Stimulated activated CD4-positive, alpha-beta T cell treated with anti-CD3 and anti-CD28 coated beads, Interleukin-15, amount 100 ng/mL, for 48 hours (primary cell): ENCODE measurements at regions not wholly inside any gene's neighbourhood (a gene's known extent, or its start where the extent isn't known, plus 50 kb on each side); places are given as distances from the start of the nearest gene placed in this dataset.

ENCODE experiments used
- DNase-seq, 2 donors: peaks; one replicate each; pipeline ENCODE4 v3.0.0-alpha.2; 2020; ENCODE audit warnings: low read depth in 2 of 2

DNA sequence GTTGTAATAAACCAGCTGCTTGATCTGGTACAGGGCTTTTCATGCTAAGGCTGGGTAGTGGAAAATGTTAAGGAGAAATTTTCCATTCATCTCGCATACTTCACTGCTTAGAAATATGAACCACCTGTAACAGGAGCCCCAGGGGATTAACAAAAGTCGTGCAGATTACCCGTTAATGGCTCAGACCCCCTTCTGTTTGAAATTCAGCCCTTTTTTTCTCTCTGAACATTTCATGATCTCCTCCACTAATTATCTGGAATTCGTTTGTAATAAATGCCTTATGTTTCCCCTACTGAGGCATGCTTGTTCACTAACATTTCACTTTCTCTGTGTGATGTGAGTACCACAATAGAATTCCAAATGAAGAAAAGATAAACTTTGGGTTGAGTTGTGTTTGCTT lies 336.4 kb upstream of the HSF2 start:
- no peak for DNase-seq

DNA sequence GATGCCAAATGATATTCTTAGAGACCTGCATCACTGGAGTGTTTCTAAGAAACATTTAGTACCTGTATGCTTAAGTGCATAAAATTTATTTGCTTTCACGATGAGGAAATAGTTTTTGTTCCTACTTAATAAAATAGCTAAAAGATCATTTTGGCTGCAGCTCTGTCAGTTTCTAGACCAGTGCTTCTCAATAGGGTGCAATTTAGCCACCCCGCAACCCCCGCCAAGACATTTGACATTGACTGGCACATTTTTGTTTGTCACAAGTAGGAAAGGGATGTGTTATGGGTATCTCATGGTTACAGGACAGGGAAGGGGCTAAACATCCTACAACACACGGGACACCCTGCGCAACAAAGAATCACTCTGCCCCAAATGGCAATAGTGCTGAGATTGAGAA lies 335.7 kb upstream of the HSF2 start:
- no peak for DNase-seq

DNA sequence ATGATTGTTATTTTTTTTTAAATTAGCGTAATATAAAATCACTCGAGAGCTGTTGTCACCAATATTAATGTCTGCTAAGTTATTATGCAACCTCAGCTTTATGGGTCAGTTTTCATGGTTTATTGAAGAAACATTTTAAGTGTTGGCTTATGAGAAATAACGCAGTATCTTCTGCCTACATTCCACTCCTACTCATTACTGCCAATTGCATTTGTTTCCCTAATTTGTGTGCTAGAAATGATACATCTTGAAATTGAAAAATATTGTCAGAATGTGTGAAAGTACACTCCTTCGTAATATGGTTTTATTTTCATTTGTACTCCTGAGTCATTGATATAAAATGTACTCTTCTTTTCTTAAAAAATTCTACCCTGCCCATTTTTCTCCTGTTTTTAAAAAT lies 333.3 kb upstream of the HSF2 start:
- DNase-seq = no peak

DNA sequence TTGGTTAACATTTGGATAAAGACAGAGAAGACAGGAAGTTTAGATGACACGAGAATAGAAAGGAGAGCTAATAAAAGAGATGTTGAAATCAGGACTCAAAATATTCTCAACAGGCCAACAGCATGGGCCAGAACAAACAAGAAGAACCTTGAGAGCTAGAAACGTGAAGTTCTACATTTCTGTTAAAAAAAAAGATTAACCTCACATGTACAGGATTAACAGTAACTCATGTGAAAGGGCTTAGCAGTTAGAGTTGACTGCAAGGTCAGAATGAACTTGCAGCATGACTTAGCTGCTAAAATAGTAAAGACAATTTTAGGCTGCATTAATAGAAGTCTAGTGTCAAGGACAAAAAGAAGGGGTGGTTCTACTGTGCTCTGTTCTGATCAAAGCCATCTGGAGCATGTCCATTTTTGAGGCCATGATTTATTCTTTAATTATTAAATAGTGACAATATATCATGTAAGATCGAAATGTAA lies 331.1 kb upstream of the HSF2 start:
- DNase-seq = no peak

DNA sequence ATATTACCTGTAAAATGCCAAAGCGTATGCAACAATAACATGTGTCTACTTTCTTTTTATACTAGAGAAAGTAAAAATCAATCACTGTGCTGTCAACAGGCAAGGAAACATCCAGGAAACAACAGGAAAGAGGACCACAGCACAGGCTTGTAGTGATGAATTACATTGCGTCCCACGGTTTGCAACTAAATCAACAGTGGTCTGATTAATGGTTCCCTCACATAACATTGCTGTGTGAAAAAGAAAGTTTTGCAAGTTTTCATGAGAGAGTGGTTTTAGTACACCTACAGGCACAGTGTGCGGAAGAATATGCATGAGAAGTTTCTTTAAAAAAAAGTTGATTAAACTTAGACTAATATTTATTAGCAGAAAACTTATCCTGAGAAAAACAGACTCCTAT lies 329.5 kb upstream of the HSF2 start:
- DNase-seq = no peak

DNA sequence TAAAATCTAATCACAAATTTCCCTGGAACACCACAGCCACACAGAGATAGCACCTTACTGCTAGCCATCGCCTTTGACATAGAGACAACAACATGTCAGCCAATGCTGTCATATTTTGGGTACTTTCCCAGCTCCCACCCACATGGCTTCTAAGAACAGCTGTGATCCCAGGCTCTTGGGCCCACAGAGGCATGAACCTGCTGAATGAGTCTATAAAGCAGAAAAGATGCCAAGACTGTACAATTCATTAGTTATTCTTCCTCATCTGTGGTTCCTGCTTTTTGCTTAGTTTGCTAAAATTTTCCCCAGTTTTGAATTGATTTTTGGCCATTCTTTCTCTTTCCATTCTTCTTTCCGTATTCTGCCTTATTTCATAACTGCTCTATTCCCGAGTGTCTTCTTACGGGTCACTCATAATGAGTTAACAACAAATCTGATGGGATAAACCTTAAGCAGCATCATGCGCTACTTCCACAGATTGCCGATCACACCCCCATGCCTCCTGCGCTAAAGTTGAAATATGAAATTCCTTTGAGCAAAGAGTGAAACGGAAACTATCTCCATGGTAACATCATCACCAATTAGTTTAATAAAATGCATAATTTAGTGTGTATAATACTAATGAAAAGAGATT lies 327.3 kb upstream of the HSF2 start:
- DNase-seq = no peak

DNA sequence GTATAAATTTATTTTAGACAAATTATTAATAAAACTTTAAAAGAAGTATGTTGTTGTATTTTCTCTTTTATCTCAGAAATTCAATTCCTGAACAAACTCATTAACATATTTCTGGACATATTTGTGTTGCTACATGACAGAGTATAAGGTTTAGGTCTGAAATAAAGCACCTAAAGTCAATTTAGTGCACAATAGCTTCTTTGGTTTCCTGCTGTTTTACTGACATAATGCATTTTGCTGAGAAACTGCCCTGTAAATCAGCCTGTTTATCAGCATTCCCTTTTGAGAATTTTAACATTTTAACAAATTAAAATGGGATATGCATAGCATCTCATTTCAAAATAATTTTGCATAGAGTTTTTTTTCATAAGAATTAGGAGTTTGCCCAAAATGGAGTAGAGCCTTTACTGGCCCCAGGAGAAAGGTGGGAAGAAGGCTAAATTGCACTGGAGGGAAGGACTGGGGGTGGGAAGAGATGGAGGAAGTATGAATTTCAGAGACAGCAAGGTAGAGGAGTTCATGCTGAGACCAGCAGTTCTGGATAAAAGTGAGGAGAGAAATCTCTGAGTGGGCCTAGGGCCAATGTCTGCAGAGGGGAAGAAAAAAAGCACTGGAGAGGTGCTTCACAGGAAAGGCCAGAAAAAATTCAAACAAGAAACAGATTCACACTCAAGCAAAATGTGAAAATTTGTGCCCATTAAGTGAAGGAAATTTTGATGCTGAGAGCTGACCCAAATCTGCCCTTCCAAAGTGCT lies 324.2 kb upstream of the HSF2 start:
- no peak for DNase-seq

DNA sequence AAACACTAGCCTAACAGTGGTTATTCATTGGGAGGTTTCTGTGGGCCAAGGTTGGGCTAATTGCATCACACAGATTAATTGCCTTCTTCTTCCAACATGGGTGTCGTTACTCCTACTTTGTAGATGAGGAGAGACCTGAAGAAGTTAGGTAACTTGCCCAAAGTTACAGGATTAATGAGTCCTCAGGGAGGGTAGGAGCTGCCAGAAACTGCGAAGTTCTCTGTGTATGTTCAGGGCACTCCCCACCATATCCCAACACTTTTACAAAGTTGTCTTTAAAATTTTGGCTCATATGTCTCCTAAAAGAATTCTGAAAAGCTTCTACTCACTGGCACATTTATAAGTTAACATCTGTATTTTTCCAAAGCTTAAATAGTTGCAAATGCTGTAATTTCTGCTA lies 323.5 kb upstream of the HSF2 start:
- no peak for DNase-seq

DNA sequence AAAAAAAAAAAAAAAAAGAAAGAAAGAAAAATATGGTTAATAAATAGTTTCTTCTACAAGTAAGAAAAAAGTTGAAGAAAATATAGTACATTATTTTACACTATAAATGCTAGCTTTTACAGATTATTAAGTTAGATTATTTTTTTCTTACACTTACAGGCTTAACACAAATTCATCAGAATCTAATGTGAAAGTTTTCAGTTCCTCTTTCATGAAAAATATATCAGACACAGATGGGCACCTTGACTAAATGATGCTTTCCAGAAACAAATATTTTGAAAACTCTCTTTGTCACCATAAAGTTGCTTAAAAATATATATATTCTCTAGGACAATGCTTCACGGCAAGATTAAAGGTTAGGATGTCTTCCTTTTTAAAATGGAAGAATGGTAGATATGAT lies 321.8 kb upstream of the HSF2 start:
- DNase-seq = no peak

DNA sequence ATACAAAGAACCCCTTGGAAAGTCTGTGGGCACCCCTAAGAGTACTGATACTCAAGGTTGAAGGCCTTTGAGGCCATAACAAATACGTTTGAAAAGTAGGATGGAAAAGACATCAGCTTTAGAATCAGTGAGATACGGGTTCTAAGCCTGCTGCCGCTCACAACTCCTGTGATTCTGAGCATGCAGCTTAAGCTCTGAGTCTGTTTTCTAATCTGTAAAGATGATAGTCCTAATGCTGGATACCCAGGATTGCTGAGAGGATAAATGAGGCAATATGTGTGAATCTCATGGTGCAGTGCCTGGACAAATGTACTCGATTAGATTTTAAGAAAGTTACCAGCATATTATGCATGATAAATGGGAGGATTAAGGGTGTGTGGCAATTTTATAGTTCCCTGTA lies 321.0 kb upstream of the HSF2 start:
- no peak for DNase-seq

DNA sequence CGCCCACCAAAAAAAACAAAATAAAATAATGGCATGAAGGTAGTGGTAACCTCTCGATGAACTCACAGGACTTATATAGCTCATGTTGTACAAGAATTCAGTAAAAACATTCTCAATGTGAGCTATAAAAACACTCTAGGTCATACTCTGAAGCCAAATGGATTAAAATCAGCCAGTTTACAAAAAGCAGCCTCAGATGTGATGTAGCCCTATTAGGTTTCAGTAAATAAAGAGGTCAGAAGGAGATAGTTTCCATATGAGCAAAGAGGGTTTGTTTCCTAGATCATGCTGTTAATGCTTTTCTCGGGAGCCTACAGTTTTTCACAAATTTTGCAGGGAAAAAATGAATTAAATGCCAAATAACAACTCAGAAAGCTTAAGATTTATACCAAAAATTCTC lies 319.5 kb upstream of the HSF2 start:
- no peak for DNase-seq

DNA sequence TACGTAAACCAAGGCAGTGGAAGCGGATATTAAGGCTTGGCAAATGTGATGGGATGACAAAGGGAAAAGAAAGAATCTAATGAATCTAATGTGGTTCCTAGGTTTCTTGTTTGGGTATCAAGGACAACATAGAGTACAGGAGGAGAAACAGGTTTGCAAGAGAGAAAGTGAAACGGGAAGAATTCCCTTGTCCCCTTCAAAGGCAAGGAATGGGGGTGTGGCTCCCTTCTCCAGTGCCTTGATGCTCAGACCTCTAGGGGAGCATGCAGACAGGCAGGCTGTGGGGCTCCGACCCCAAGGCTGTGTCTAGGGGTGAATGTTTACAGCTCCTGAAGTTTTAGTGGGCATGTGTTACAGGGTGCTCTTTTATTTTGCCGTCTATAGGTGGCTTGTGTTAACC lies 317.5 kb upstream of the HSF2 start:
- no peak for DNase-seq

DNA sequence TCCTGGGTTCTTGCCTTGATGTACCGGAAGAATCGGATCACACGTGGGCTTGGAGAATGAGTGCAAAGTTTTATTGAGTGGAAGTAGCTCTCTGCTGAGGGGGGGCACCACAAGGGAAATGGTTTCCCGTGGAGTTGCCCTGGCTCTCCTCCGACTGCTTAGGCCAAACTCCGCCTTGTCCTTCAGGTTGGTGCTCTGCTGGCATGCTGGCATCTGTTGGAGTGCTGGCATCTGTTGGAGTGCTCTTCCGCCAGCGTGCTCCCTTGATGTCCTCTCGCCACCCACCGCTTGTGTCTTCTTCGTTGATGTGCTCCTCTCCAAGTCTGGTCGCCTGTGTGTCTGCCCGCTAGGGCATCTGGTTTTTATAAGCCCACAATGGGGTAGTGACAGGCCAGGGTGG lies 317.1 kb upstream of the HSF2 start:
- DNase-seq = no peak

DNA sequence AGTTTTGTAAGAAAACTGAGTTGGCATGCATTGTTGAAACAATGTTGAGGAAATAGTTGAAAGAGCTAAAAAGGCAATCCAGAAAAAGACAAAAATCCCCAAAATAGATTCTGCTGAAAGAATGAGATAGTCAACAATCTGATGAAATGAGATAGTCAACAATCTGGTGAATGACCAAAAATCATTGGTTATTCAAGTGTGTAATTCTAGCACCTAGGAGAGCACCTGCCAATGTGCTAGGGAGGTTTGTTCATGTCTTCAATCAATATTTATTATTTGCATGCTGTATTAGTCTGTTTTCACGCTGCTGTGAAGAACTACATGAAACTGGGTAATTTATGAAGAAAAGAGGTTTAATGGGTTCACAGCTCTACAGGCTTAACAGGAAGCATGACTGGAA lies 307.1 kb upstream of the HSF2 start:
- no peak for DNase-seq

DNA sequence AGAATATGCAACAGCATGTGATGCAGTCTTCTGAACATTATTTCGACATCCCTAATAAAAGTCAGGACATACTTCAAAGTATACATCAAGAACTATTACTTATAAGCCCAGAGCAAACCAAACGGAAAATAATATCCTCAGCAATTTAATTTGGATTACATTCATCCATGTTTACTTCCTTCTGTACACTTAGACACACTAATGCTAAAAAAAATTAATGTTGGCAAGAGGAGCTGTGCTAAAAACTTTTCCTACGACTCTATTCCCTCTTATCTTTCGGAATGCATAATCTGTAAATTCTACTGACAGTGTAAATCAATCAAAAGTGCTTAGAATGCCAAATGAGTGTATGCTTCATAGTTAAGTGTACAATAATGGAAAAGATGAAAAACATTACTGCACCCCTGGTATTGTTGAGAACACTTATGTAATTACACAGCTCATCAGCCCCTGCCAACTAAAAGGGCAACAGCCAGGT lies 301.2 kb upstream of the HSF2 start:
- no peak for DNase-seq

DNA sequence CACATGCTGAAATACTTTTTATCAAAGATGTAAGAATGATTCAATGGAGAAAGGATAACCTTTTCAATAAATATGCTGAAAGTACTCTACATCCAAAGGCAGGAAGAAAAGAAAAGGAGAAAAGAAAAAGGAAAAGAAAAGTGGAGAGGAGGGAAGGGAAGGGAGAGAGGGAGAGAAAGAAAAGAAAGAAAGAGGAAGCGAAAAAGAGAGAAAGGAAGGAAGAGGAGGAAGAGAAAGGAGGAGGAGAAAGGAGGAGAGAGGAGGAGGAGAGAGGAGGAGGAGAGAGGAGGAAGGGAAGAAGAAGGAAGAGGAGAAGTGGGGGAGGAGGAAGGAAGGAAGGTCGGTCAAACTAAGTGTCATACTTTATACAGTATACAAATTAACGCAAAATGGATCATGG lies 297.4 kb upstream of the HSF2 start:
- DNase-seq = no peak

DNA sequence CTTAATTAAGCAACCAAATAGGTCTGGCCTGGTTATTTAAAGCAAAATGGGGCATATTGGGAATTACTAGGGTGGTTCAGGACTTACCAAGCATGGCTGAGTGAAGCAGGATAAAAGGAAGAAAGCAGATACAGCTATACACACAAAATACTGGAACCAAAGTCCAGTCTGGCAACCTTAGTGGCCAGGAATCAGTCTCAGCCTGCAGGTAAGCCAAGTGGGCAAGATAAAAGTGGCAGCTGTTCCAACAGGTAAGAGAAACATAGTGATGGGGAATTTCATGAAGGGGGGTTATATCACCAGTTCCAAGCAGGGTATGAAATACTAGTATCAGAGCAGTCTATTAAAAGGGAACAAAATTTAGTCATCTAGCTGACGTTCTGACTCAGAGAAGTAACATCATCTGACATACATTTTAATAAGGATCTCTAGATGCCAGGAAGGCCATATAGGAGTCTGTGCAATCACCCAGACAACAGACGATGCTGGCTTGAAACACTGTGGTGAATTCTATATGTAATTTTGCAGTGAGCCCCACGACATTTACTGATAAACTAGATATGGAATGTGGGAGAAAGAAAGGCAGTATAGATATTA lies 292.1 kb upstream of the HSF2 start:
- no peak for DNase-seq

DNA sequence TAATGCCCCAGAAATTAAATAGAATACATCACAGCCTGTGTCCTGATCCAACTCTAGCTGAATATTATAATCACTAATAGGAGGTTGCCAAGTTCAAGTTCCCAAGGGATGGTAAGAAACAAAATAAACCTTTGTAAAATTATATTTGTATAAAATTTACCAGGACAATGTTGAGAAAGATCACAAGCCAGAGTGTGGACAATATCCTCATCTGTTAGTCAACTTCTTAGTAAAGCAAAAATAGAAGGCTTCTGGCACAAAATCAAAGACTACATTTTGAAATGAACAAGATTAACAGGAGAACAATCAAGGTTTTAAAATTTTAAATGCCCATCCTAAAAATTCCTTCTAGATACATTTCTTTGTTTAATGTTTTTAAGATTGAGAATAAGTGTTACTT lies 290.4 kb upstream of the HSF2 start:
- no peak for DNase-seq

DNA sequence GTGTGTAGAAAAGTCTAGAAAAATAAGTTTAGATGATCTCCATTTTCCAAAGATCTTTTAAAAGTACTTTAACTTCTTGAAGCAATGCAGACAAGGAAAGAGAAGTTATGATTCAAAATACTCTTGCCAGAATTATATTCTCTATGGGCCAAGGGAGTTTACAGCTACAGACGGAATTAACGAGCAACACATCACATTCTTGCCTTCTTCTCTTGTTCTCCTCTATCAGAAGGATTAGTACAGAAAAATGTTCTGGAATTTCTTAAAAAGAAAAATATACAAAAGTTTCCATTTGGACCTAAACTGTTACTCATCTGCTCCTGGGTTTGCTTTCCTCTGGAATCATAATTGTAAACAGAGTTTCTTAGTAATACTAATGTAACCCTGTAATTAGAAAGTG lies 284.7 kb upstream of the HSF2 start:
- no peak for DNase-seq

DNA sequence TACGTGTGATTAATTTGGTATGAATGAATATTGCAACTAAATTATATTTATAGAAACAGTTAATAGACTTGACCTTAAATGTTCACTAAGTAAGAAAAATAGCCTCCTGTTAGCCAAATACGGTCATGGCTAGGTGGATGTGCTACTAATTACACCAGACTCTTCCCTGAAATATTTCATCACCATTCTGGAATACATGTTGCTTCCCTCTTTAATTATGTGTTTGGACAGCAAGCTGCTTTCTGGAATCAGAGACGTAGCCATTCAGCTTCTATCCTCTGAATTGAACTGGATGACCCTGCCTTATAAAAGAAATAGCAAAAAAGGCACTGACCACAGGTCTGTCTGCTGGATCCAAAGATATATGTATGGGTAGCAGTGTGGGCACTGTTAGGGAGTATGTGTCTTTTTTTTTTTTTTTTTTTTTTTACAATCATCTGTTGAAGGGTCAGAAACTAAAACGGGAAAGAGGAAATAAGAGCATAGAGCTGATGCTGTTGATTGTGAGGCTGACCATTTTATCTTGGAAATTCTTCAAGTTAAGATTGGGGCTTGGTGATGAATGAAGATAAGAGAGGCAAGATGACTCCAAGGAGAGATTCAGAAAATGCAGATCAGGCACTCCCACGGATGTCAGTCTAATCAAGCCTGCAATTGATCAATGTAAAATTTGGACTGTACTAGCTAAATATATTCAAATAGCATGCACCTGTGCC lies 283.2 kb upstream of the HSF2 start:
- DNase-seq = no peak

DNA sequence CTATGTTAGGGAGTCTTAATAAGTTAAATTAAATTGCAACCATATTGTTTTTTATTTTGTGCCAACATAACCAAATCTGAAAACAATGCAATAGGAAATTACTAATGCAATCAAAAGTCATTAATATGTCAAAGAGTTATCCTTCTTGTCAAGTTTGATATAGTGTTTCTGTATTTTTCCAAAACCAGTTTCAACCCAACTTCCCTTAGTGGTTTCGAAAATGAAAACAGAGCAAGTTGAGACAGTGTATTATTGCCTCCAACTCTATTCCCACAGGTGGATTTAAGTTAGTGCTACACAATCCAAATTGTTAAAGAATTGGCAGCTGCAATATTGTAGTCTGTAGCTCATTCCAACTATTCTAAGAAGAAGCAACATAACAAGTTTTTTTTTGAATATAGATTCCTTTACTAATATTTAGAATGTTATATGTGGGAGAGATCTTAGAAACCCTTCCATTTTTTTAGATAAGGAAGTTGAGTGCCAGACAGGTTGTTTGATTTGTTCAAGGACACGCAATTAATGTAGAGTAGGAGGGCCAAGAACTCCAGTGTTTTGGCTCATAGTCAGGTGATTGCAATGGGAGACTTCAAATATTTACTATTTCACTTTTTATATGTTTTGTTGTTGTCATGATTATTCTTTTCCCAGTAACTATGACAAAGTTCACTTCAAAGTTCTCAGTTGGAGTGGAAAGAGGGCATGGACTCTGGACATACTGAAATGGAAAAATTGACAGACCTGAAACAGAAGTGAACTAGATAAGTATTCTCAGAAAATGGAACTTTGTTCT lies 282.4 kb upstream of the HSF2 start:
- DNase-seq = no peak
